ENCODE measurements at regions not wholly inside any gene's neighbourhood (a gene's known extent, or its start where the extent isn't known, plus 50 kb on each side); places are given as distances from the start of the nearest gene placed in this dataset.

- TF ChIP-seq CTCF (IDR thresholded peaks at IDR 0.05; ENCODE audit: insufficient read depth, missing control alignments): no peak
- no peak for DNase-seq (ENCODE audit: insufficient read length, low spot score)
- no peak for FAIRE-seq
Observed at GRCh38 chr18:24941174-24941951, 410.6 kb downstream of the ZNF521 start.

- DNase-seq (ENCODE audit: insufficient read length, low spot score) (no peak), FAIRE-seq (no peak)
- no peak for TF ChIP-seq CTCF (IDR thresholded peaks at IDR 0.05; ENCODE audit: insufficient read depth, missing control alignments)
Observed at GRCh38 chr18:24942144-24942543, 409.8 kb downstream of the ZNF521 start.

- DNase-seq (ENCODE audit: insufficient read length, low spot score): no peak
- no peak for FAIRE-seq
- TF ChIP-seq CTCF (IDR thresholded peaks at IDR 0.05; ENCODE audit: insufficient read depth, missing control alignments): no peak
Observed at GRCh38 chr18:24947521-24948305, 404.3 kb downstream of the ZNF521 start.

- DNase-seq (ENCODE audit: insufficient read length, low spot score) (no peak), FAIRE-seq (no peak)
- TF ChIP-seq CTCF (IDR thresholded peaks at IDR 0.05; ENCODE audit: insufficient read depth, missing control alignments): no peak
Observed at GRCh38 chr18:24949908-24950307, 402.1 kb downstream of the ZNF521 start.

GRCh38 chr18:24954341-24954740 is 397.6 kb downstream of the ZNF521 start:
- DNase-seq (ENCODE audit: insufficient read length, low spot score) (no peak), FAIRE-seq (no peak)
- TF ChIP-seq CTCF (IDR thresholded peaks at IDR 0.05; ENCODE audit: insufficient read depth, missing control alignments): no peak

GRCh38 chr18:24958001-24958400 is 394.0 kb downstream of the ZNF521 start:
- TF ChIP-seq CTCF (IDR thresholded peaks at IDR 0.05; ENCODE audit: insufficient read depth, missing control alignments): no peak
- FAIRE-seq (no peak), DNase-seq (ENCODE audit: insufficient read length, low spot score) (no peak)

GRCh38 chr18:24959051-24959476 is 392.9 kb downstream of the ZNF521 start:
- no peak for TF ChIP-seq CTCF (IDR thresholded peaks at IDR 0.05; ENCODE audit: insufficient read depth, missing control alignments)
- FAIRE-seq: no peak
- no peak for DNase-seq (ENCODE audit: insufficient read length, low spot score)

Data from D721Med (cell line).